ENCODE measurements at regions not wholly inside any gene's neighbourhood (a gene's known extent, or its start where the extent isn't known, plus 50 kb on each side); places are given as distances from the start of the nearest gene placed in this dataset.

DNA sequence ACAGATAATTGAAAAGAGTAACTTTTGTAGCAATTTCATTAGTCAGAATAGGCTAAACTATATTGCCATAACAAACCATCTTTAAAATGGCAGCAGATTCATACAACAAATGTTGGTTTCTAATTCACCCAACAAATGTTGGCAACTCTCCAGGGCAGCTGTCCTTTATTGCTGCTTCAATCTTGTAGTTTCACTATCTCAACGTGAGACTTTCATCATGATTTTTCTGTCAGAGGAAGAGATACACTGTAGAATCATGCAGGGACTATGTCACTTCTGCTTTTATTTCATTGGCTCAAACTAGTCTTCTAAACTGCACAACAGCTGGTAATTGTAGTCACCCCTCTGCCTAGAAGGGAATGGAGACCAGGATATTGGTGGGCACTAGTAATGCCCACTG, 174.2 kb downstream of the TANC2 start:
- TF ChIP-seq, protein P1, sequence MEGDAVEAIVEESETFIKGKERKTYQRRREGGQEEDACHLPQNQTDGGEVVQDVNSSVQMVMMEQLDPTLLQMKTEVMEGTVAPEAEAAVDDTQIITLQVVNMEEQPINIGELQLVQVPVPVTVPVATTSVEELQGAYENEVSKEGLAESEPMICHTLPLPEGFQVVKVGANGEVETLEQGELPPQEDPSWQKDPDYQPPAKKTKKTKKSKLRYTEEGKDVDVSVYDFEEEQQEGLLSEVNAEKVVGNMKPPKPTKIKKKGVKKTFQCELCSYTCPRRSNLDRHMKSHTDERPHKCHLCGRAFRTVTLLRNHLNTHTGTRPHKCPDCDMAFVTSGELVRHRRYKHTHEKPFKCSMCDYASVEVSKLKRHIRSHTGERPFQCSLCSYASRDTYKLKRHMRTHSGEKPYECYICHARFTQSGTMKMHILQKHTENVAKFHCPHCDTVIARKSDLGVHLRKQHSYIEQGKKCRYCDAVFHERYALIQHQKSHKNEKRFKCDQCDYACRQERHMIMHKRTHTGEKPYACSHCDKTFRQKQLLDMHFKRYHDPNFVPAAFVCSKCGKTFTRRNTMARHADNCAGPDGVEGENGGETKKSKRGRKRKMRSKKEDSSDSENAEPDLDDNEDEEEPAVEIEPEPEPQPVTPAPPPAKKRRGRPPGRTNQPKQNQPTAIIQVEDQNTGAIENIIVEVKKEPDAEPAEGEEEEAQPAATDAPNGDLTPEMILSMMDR (IDR thresholded peaks at IDR 0.05; ENCODE audit: insufficient read depth, low read length, poor library complexity, severe bottlenecking) = no peak
- no peak for TF ChIP-seq EZH2phosphoT487 (conservative IDR thresholded peaks at IDR 0.05; ENCODE audit: low read length)
